ENCODE measurements at regions not wholly inside any gene's neighbourhood (a gene's known extent, or its start where the extent isn't known, plus 50 kb on each side); places are given as distances from the start of the nearest gene placed in this dataset.

- BruUV-seq (replicated peaks) = no TSS peak
- no peak for DNase-seq (ENCODE audit: low read depth, low spot score)
- H2AFZ ChIP-seq (ENCODE audit: low read depth, low read length, poor library complexity, severe bottlenecking) = no peak overlapping the region
Observed at GRCh38 chr13:79870766-79871165, 389.8 kb downstream of the NDFIP2 start.

GRCh38 chr13:79870123-79870522 is 389.2 kb downstream of the NDFIP2 start:
- Histone ChIP-seq H3K4me1 (ENCODE audit: control insufficient read depth in 1 of 2, insufficient read depth in 2 of 2, low read length in 2 of 2) (no peaks in the 10 kb centered on the region), H4K20me1 (ENCODE audit: insufficient read depth) (no peaks in the 10 kb centered on the region), H3K79me2 (ENCODE audit: insufficient read depth, low read length) (no peaks in the 10 kb centered on the region), H3K36me3 (ENCODE audit: control insufficient read depth in 1 of 2, insufficient read depth in 2 of 2, low read length in 2 of 2) (no peaks in the 10 kb centered on the region), H3K9me3 (ENCODE audit: control insufficient read depth in 1 of 2, insufficient read depth in 1 of 2, low read depth in 1 of 2, low read length in 2 of 2) (no peaks in the 10 kb centered on the region), H2AFZ (ENCODE audit: low read depth, low read length, poor library complexity, severe bottlenecking) (no peak overlapping the region), H3K27me3 (ENCODE audit: insufficient read depth, low read length) (no peaks in the 10 kb centered on the region), H3K4me3 (replicated peaks in 1 of 2; ENCODE audit: low read depth in 1 of 2, low read length in 2 of 2) (no peak overlapping the region), H3K9ac (ENCODE audit: low read length) (no peak overlapping the region), H3K4me2 (ENCODE audit: low read length) (no peak overlapping the region), H3K9me2 (ENCODE audit: insufficient read depth) (no peaks in the 10 kb centered on the region), H3K27ac (ENCODE audit: low read depth, low read length) (no peak overlapping the region)
- ChIA-PET RAD21 (ENCODE audit: low non-redundant PET in 1 of 2, low total read pairs in 2 of 2, uncharacterized antibody in 2 of 2, unreplicated experiment in 2 of 2) (no interaction called here), POLR2A (no interaction called here), CTCF (no interaction called here)
- ATAC-seq = no peak
- BruUV-seq (replicated peaks) = no TSS peak
- intact Hi-C loops (cut with micrococcal nuclease) = no loop called here
- no peak for DNase-seq (ENCODE audit: low read depth, low spot score)
- no peak for TF ChIP-seq SRF (IDR thresholded peaks at IDR 0.05; ENCODE audit: low read depth)
- no peak for TF ChIP-seq REST (IDR thresholded peaks at IDR 0.05; ENCODE audit: low read depth)
- no peak for TF ChIP-seq SIN3A (IDR thresholded peaks at IDR 0.05; ENCODE audit: low read depth)
- no peak for TF ChIP-seq ZNF274 (IDR thresholded peaks at IDR 0.05; ENCODE audit: low read depth, low read length)
- no peak for TF ChIP-seq EZH2 (IDR thresholded peaks at IDR 0.05)
- no peak for TF ChIP-seq RAD21 (IDR thresholded peaks at IDR 0.05; ENCODE audit: low read depth)
- TF ChIP-seq CEBPB (IDR thresholded peaks at IDR 0.05; ENCODE audit: low read depth) = no peak
- TF ChIP-seq POLR2AphosphoS5 (IDR thresholded peaks at IDR 0.05; ENCODE audit: low read depth, low read length) = no peak
- no peak for TF ChIP-seq FOSL1 (IDR thresholded peaks at IDR 0.05; ENCODE audit: low read depth)
- no peak for TF ChIP-seq YY1 (IDR thresholded peaks at IDR 0.05; ENCODE audit: extremely low read depth, insufficient replicate concordance, low read depth, low read length)
- no peak for TF ChIP-seq ELF1 (IDR thresholded peaks at IDR 0.05; ENCODE audit: borderline replicate concordance, low read depth)

More at GRCh38 chr13:79870766-79871165, 389.8 kb downstream of the NDFIP2 start:
- Histone ChIP-seq H3K36me3 (ENCODE audit: control insufficient read depth in 1 of 2, insufficient read depth in 2 of 2, low read length in 2 of 2) (no peaks in the 10 kb centered on the region), H3K4me1 (ENCODE audit: control insufficient read depth in 1 of 2, insufficient read depth in 2 of 2, low read length in 2 of 2) (no peaks in the 10 kb centered on the region), H3K9me2 (ENCODE audit: insufficient read depth) (no peaks in the 10 kb centered on the region), H4K20me1 (ENCODE audit: insufficient read depth) (no peaks in the 10 kb centered on the region), H3K27me3 (ENCODE audit: insufficient read depth, low read length) (no peaks in the 10 kb centered on the region), H3K9me3 (ENCODE audit: control insufficient read depth in 1 of 2, insufficient read depth in 1 of 2, low read depth in 1 of 2, low read length in 2 of 2) (no peaks in the 10 kb centered on the region), H3K4me3 (replicated peaks in 1 of 2; ENCODE audit: low read depth in 1 of 2, low read length in 2 of 2) (no peak overlapping the region), H3K27ac (ENCODE audit: low read depth, low read length) (no peak overlapping the region), H3K4me2 (ENCODE audit: low read length) (no peak overlapping the region), H3K9ac (ENCODE audit: low read length) (no peak overlapping the region), H3K79me2 (ENCODE audit: insufficient read depth, low read length) (no peaks in the 10 kb centered on the region)
- ChIA-PET CTCF (no interaction called here), POLR2A (no interaction called here), RAD21 (ENCODE audit: low non-redundant PET in 1 of 2, low total read pairs in 2 of 2, uncharacterized antibody in 2 of 2, unreplicated experiment in 2 of 2) (no interaction called here)
- TF ChIP-seq YY1 (IDR thresholded peaks at IDR 0.05; ENCODE audit: extremely low read depth, insufficient replicate concordance, low read depth, low read length) = no peak
- no peak for TF ChIP-seq ZBTB33 (IDR thresholded peaks at IDR 0.05; ENCODE audit: extremely low read depth, insufficient replicate concordance, low read length)
- no peak for TF ChIP-seq CBX3 (IDR thresholded peaks at IDR 0.05; ENCODE audit: low read depth)
- no peak for TF ChIP-seq MAX (IDR thresholded peaks at IDR 0.05)
- no peak for TF ChIP-seq ZNF274 (IDR thresholded peaks at IDR 0.05; ENCODE audit: low read depth, low read length)
- ATAC-seq = no peak
- intact Hi-C loops (cut with micrococcal nuclease) = no loop called here
